Calu3 (cell line): ENCODE measurements at regions not wholly inside any gene's neighbourhood (a gene's known extent, or its start where the extent isn't known, plus 50 kb on each side); places are given as distances from the start of the nearest gene placed in this dataset.

Source experiments
- BruUV-seq: library from RNA; stranded (reverse); fragments of 400-500 nt; replicated peaks from 2 replicates; lab custom pipeline; 2021; lab: Mats Ljungman, UMichigan
- CTCF ChIA-PET: fragments of 300-600 bp; sonication (Branson Sonifier 250); formaldehyde crosslinking; loops from one replicate; lab custom pipeline; 2022; ENCODE audit warnings: antibody characterized with exemption; lab: Charles Lee
- DNase-seq: peaks from one replicate; pipeline ENCODE4 v3.0.0; 2022
- H3K27ac Mint-ChIP-seq: one replicate; pipeline ENCODE4 v1.8.0; 2022; ENCODE audit warnings: mixed read lengths; ENCODE audit not compliant: unreplicated experiment
- H3K27me3 Mint-ChIP-seq: one replicate; pipeline ENCODE4 v1.8.0; 2022; ENCODE audit warnings: mixed read lengths; ENCODE audit not compliant: unreplicated experiment
- H3K36me3 Mint-ChIP-seq: one replicate; pipeline ENCODE4 v1.8.0; 2022; ENCODE audit warnings: mild to moderate bottlenecking, moderate library complexity, mixed read lengths; ENCODE audit not compliant: insufficient read depth, unreplicated experiment
- H3K4me1 Mint-ChIP-seq: one replicate; pipeline ENCODE4 v1.8.0; 2022; ENCODE audit warnings: mild to moderate bottlenecking, low read depth, mixed read lengths; ENCODE audit not compliant: unreplicated experiment
- H3K4me3 Mint-ChIP-seq: one replicate; pipeline ENCODE4 v1.8.0; 2022; ENCODE audit warnings: mild to moderate bottlenecking, low read depth, moderate library complexity, mixed read lengths; ENCODE audit not compliant: unreplicated experiment
- H3K9me3 Mint-ChIP-seq: one replicate; pipeline ENCODE4 v1.8.0; 2022; ENCODE audit warnings: low read depth, mixed read lengths; ENCODE audit not compliant: unreplicated experiment
- CTCF ChIP-seq: fragments of 200-600 bp; IDR thresholded peaks from one replicate; pipeline ENCODE4 v1.8.0; 2022; ENCODE audit warnings: antibody characterized with exemption; ENCODE audit not compliant: unreplicated experiment
- intact Hi-C: fragments of 100-400 bp; cut with micrococcal nuclease; formaldehyde crosslinking; loops from one replicate; pipeline ENCODE4 v1.10.0; 2022; ENCODE audit not compliant: unreplicated experiment

- DNase-seq: no peak
- CTCF ChIA-PET: no interaction called here
- no TSS peak for BruUV-seq
- intact Hi-C loops: no loop called here
- H3K9me3 Mint-ChIP-seq: peaks cover 6% of the 10 kb centered on the region
- no peak overlapping the region for H3K4me3 Mint-ChIP-seq
- no peak for TF ChIP-seq CTCF
- no peak overlapping the region for H3K27ac Mint-ChIP-seq
- H3K4me1 Mint-ChIP-seq: peaks cover 16% of the 10 kb centered on the region
- H3K36me3 Mint-ChIP-seq: peaks cover 5% of the 10 kb centered on the region
- no peaks in the 10 kb centered on the region for H3K27me3 Mint-ChIP-seq
These were observed 249.3 kb downstream of the ZNF674 start for GRCh38 chrX:46295963-46296362.

GRCh38 chrX:46294234-46294633 is 251.0 kb downstream of the ZNF674 start:
- intact Hi-C loops: no loop called here
- TF ChIP-seq CTCF: no peak
- BruUV-seq: no TSS peak
- Mint-ChIP-seq H3K36me3 (peaks cover 5% of the 10 kb centered on the region), H3K27ac (no peak overlapping the region), H3K9me3 (peaks cover 6% of the 10 kb centered on the region), H3K4me1 (peaks cover 12% of the 10 kb centered on the region), H3K27me3 (no peaks in the 10 kb centered on the region), H3K4me3 (no peak overlapping the region)
- CTCF ChIA-PET: no interaction called here
- no peak for DNase-seq

- no TSS peak for BruUV-seq
- CTCF ChIA-PET: no interaction called here
- Mint-ChIP-seq H3K4me1 (peaks cover 9% of the 10 kb centered on the region), H3K27me3 (no peaks in the 10 kb centered on the region), H3K9me3 (no peaks in the 10 kb centered on the region), H3K27ac (peak overlapping the region; percentile 74), H3K4me3 (no peak overlapping the region), H3K36me3 (peaks cover 5% of the 10 kb centered on the region)
- intact Hi-C loops: no loop called here
- no peak for TF ChIP-seq CTCF
- DNase-seq: no peak
These were observed 265.3 kb downstream of the ZNF674 start for GRCh38 chrX:46279925-46280313.

GRCh38 chrX:46279214-46279924 is 265.9 kb downstream of the ZNF674 start:
- no peak overlapping the region for H3K4me3 Mint-ChIP-seq
- H3K36me3 Mint-ChIP-seq: peaks cover 5% of the 10 kb centered on the region
- intact Hi-C loops: no loop called here
- no peaks in the 10 kb centered on the region for H3K27me3 Mint-ChIP-seq
- peak overlapping the region; percentile 74 for H3K27ac Mint-ChIP-seq
- CTCF ChIA-PET: no interaction called here
- TF ChIP-seq CTCF: no peak
- no peak for DNase-seq
- H3K4me1 Mint-ChIP-seq: peaks cover 9% of the 10 kb centered on the region
- H3K9me3 Mint-ChIP-seq: no peaks in the 10 kb centered on the region
- no TSS peak for BruUV-seq
